H1 (cell line): ENCODE measurements at regions not wholly inside any gene's neighbourhood (a gene's known extent, or its start where the extent isn't known, plus 50 kb on each side); places are given as distances from the start of the nearest gene placed in this dataset.

ENCODE experiments used
- CBX5 ChIP-seq: fragments of 300-800, 300-1000 bp; sonication (generic); IDR thresholded peaks from 2 replicates; pipeline ENCODE4 v1.7.1; 2016; ENCODE audit warnings: antibody characterized with exemption, low read length, low read depth
- GABPA ChIP-seq: IDR thresholded peaks from 2 replicates; pipeline ENCODE4 v1.6.1; 2011; ENCODE audit warnings: mild to moderate bottlenecking, low read length, moderate library complexity, borderline replicate concordance; ENCODE audit not compliant: insufficient read depth
- JUN ChIP-seq: IDR thresholded peaks from 2 replicates; pipeline ENCODE4 v1.6.1; 2011; ENCODE audit warnings: low read depth, mild to moderate bottlenecking, improper control_type of control experiment, low read length
- POU5F1 ChIP-seq: IDR thresholded peaks from 2 replicates; pipeline ENCODE4 v1.6.1; 2011; ENCODE audit warnings: low read depth, mild to moderate bottlenecking, low read length, moderate library complexity

GRCh38 chr4:3676196-3676595, 90.0 kb upstream of the ADRA2C start (continued):
- TF ChIP-seq GABPA = no peak
- TF ChIP-seq JUN = no peak
- TF ChIP-seq CBX5 = no peak
- no peak for TF ChIP-seq POU5F1
